WTC11 (cell line): ENCODE measurements at regions not wholly inside any gene's neighbourhood (a gene's known extent, or its start where the extent isn't known, plus 50 kb on each side); places are given as distances from the start of the nearest gene placed in this dataset.

Experiments
- ATAC-seq: fragments of 200-7000 bp; cut with Tn5 transposase; 2 replicates; pipeline ENCODE4 v1.10.0; 2021; ENCODE audit warnings: mild to moderate bottlenecking, moderate library complexity
- CTCF ChIA-PET: fragments of 300-600 bp; sonication (Branson Sonifier 250); formaldehyde crosslinking; loops from one replicate; lab custom pipeline; 2021; ENCODE audit warnings: antibody characterized with exemption; lab: Charles Lee
- POLR2A ChIA-PET: fragments of 350-600 bp; sonication (Branson Sonifier 250); formaldehyde crosslinking; loops from one replicate; lab custom pipeline; 2021; ENCODE audit warnings: antibody characterized with exemption; lab: Charles Lee
- DNase-seq: peaks from one replicate; pipeline ENCODE4 v3.0.0; 2021; ENCODE audit warnings: low spot score
- H3K27ac Mint-ChIP-seq: 2 replicates; pipeline ENCODE4 v1.8.0; 2021; ENCODE audit warnings: mixed read lengths
- H3K27me3 Mint-ChIP-seq: 2 replicates; pipeline ENCODE4 v1.8.0; 2021; ENCODE audit warnings: low read depth, mild to moderate bottlenecking, moderate library complexity, mixed read lengths
- H3K36me3 Mint-ChIP-seq: 2 replicates; pipeline ENCODE4 v1.8.0; 2021; ENCODE audit warnings: mixed read lengths
- H3K4me1 Mint-ChIP-seq: 2 replicates; pipeline ENCODE4 v1.8.0; 2022; ENCODE audit warnings: mixed read lengths
- H3K4me3 Mint-ChIP-seq: 2 replicates; pipeline ENCODE4 v1.8.0; 2021; ENCODE audit warnings: mild to moderate bottlenecking, moderate library complexity, mixed read lengths
- H3K9me3 Mint-ChIP-seq: 2 replicates; pipeline ENCODE4 v1.8.0; 2021; ENCODE audit warnings: mixed read lengths
- ATF1 ChIP-seq: sonication (generic); formaldehyde crosslinking; IDR thresholded peaks from 2 replicates; pipeline ENCODE4 v1.8.1; 2023; ENCODE audit warnings: mild to moderate bottlenecking, moderate library complexity, missing genetic modification reagents
- CBFB ChIP-seq: sonication (generic); formaldehyde crosslinking; IDR thresholded peaks from 2 replicates; pipeline ENCODE4 v1.8.1; 2022; ENCODE audit warnings: mild to moderate bottlenecking, low read depth, missing genetic modification reagents
- ESRRA ChIP-seq: sonication (generic); formaldehyde crosslinking; IDR thresholded peaks from 2 replicates; pipeline ENCODE4 v1.8.1; 2022; ENCODE audit warnings: mild to moderate bottlenecking, missing genetic modification reagents, borderline replicate concordance
- HMGA2 ChIP-seq: fragments of 250-450 bp; sonication (Bioruptor Pico); IDR thresholded peaks from 2 replicates; pipeline ENCODE4 v1.4.0; 2021; ENCODE audit warnings: mild to moderate bottlenecking, moderate library complexity
- NFE2L1 ChIP-seq: sonication (generic); formaldehyde crosslinking; IDR thresholded peaks from 2 replicates; pipeline ENCODE4 v1.8.1; 2023; ENCODE audit warnings: missing genetic modification reagents
- OVOL2 ChIP-seq: fragments of 250-450 bp; sonication (Bioruptor Pico); IDR thresholded peaks from 2 replicates; pipeline ENCODE4 v1.9.0; 2021; ENCODE audit warnings: mild to moderate bottlenecking, borderline replicate concordance
- RELA ChIP-seq: sonication (generic); formaldehyde crosslinking; IDR thresholded peaks from 2 replicates; pipeline ENCODE4 v1.8.1; 2022; ENCODE audit warnings: missing genetic modification reagents, mild to moderate bottlenecking, borderline replicate concordance
- RORB ChIP-seq: fragments of 250-450 bp; sonication (Bioruptor Pico); IDR thresholded peaks from 2 replicates; pipeline ENCODE4 v1.9.0; 2021; ENCODE audit warnings: mild to moderate bottlenecking
- SOX15 ChIP-seq: fragments of 250-450 bp; sonication (Bioruptor Pico); IDR thresholded peaks from 2 replicates; pipeline ENCODE4 v1.9.0; 2021; ENCODE audit warnings: mild to moderate bottlenecking
- ZNF219 ChIP-seq: sonication (generic); formaldehyde crosslinking; IDR thresholded peaks from 2 replicates; pipeline ENCODE4 v1.8.0; 2023; ENCODE audit warnings: missing genetic modification reagents, mild to moderate bottlenecking, borderline replicate concordance
- TF ChIP-seq, protein P1 (sequence below): sonication (generic); formaldehyde crosslinking; IDR thresholded peaks from 2 replicates; pipeline ENCODE4 v1.8.1; 2023; ENCODE audit warnings: mild to moderate bottlenecking, missing genetic modification reagents, moderate library complexity
- TF ChIP-seq, protein P2 (sequence below): sonication (generic); formaldehyde crosslinking; IDR thresholded peaks from 2 replicates; pipeline ENCODE4 v1.8.0; 2023; ENCODE audit warnings: missing genetic modification reagents, mild to moderate bottlenecking, borderline replicate concordance
- TF ChIP-seq, protein P3 (sequence below): fragments of 250-450 bp; sonication (Bioruptor Pico); IDR thresholded peaks from 2 replicates; pipeline ENCODE4 v1.9.0; 2021; ENCODE audit warnings: moderate library complexity, mild to moderate bottlenecking, inconsistent platforms, borderline replicate concordance
- TF ChIP-seq, protein P4 (sequence below): fragments of 250-450 bp; sonication (Bioruptor Pico); conservative IDR thresholded peaks from 2 replicates; pipeline ENCODE4 v1.9.0; 2021; ENCODE audit warnings: mild to moderate bottlenecking
- TF ChIP-seq, protein P5 (sequence below): sonication (generic); formaldehyde crosslinking; IDR thresholded peaks from 2 replicates; pipeline ENCODE4 v1.8.0; 2022; ENCODE audit warnings: mild to moderate bottlenecking, missing genetic modification reagents
- TF ChIP-seq, protein P6 (sequence below): fragments of 250-450 bp; sonication (Bioruptor Pico); IDR thresholded peaks from 2 replicates; pipeline ENCODE4 v1.8.0; 2021; ENCODE audit warnings: mild to moderate bottlenecking
- TF ChIP-seq, protein P7 (sequence below): sonication (generic); formaldehyde crosslinking; IDR thresholded peaks from 2 replicates; pipeline ENCODE4 v1.8.0; 2022; ENCODE audit warnings: missing genetic modification reagents
- TF ChIP-seq, protein P8 (sequence below): sonication (generic); formaldehyde crosslinking; IDR thresholded peaks from 2 replicates; pipeline ENCODE4 v1.8.0; 2023; ENCODE audit warnings: missing genetic modification reagents

DNA sequence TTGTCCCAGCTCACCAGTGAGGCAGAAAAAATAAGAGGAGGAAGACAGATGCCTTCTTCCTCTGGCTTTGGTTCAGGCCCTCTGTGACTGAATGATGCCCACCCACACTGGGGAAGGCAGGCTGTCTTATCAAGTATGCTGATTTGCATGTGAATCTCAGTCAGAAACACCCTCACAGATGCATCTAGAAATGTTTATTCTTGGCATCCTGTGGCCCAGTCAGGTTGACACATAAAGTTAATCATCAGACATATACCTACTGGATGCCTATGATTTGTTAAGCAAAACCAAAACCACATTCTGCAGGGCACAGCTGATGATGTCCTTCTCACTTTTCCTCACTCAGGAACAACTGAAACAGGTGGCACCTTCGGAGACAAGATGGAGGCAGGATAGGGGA, 243.4 kb upstream of the KCNN2 start:
- Mint-ChIP-seq H3K27me3 (no peaks in the 10 kb centered on the region), H3K27ac (no peak overlapping the region), H3K4me3 (no peak overlapping the region), H3K4me1 (peaks cover 4% of the 10 kb centered on the region)
- POLR2A ChIA-PET, result no interaction called here
- CTCF ChIA-PET, result no interaction called here
- ATAC-seq, result no peak
- TF ChIP-seq SOX15 (CRISPR knock-in tag), result no peak
- no peak for TF ChIP-seq HMGA2 (CRISPR knock-in tag)
- TF ChIP-seq ZNF219, result no peak
- TF ChIP-seq, protein P1, sequence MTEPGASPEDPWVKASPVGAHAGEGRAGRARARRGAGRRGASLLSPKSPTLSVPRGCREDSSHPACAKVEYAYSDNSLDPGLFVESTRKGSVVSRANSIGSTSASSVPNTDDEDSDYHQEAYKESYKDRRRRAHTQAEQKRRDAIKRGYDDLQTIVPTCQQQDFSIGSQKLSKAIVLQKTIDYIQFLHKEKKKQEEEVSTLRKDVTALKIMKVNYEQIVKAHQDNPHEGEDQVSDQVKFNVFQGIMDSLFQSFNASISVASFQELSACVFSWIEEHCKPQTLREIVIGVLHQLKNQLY (CRISPR knock-in tag), result no peak
- TF ChIP-seq, all 79 proteins: peak for 0
- DNase-seq, result no peak
- H3K36me3 Mint-ChIP-seq, result no peaks in the 10 kb centered on the region
- H3K9me3 Mint-ChIP-seq, result no peaks in the 10 kb centered on the region

DNA sequence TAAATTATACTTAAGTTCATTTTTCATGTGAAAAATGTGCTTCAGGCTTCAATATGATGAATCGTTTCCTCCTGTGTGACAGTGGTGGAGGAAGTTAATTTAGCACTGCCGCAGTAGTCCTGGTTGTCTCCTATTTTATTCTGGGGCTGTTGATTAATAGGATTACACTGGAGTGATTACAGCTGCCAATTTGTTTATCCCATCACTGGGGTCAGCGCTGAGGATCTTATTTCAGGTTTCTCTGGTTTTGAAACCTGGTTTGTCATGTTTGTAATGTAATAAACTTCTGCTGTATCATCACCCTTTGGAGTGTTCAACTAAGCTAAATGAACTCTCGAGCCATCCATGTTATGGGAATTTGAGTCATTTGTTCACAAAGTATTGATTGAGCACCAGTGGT, 241.7 kb upstream of the KCNN2 start:
- Mint-ChIP-seq H3K27me3 (no peaks in the 10 kb centered on the region), H3K9me3 (no peaks in the 10 kb centered on the region), H3K4me3 (no peak overlapping the region), H3K36me3 (no peaks in the 10 kb centered on the region), H3K4me1 (peaks cover 4% of the 10 kb centered on the region), H3K27ac (no peak overlapping the region)
- POLR2A ChIA-PET, result no interaction called here
- ATAC-seq (no peak), DNase-seq (no peak)
- CTCF ChIA-PET, result no interaction called here
- TF ChIP-seq RELA (CRISPR knock-in tag) (no peak), ATF1 (CRISPR knock-in tag) (no peak), OVOL2 (CRISPR knock-in tag) (no peak), RORB (CRISPR knock-in tag) (no peak), CBFB (no peak), ESRRA (CRISPR knock-in tag) (no peak), ZNF219 (no peak), NFE2L1 (CRISPR knock-in tag) (no peak)
- TF ChIP-seq, protein P2, sequence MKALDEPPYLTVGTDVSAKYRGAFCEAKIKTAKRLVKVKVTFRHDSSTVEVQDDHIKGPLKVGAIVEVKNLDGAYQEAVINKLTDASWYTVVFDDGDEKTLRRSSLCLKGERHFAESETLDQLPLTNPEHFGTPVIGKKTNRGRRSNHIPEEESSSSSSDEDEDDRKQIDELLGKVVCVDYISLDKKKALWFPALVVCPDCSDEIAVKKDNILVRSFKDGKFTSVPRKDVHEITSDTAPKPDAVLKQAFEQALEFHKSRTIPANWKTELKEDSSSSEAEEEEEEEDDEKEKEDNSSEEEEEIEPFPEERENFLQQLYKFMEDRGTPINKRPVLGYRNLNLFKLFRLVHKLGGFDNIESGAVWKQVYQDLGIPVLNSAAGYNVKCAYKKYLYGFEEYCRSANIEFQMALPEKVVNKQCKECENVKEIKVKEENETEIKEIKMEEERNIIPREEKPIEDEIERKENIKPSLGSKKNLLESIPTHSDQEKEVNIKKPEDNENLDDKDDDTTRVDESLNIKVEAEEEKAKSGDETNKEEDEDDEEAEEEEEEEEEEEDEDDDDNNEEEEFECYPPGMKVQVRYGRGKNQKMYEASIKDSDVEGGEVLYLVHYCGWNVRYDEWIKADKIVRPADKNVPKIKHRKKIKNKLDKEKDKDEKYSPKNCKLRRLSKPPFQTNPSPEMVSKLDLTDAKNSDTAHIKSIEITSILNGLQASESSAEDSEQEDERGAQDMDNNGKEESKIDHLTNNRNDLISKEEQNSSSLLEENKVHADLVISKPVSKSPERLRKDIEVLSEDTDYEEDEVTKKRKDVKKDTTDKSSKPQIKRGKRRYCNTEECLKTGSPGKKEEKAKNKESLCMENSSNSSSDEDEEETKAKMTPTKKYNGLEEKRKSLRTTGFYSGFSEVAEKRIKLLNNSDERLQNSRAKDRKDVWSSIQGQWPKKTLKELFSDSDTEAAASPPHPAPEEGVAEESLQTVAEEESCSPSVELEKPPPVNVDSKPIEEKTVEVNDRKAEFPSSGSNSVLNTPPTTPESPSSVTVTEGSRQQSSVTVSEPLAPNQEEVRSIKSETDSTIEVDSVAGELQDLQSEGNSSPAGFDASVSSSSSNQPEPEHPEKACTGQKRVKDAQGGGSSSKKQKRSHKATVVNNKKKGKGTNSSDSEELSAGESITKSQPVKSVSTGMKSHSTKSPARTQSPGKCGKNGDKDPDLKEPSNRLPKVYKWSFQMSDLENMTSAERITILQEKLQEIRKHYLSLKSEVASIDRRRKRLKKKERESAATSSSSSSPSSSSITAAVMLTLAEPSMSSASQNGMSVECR (CRISPR knock-in tag), result no peak
- TF ChIP-seq, protein P3, sequence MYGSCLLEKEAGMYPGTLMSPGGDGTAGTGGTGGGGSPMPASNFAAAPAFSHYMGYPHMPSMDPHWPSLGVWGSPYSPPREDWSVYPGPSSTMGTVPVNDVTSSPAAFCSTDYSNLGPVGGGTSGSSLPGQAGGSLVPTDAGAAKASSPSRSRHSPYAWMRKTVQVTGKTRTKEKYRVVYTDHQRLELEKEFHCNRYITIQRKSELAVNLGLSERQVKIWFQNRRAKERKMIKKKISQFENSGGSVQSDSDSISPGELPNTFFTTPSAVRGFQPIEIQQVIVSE (CRISPR knock-in tag), result no peak
- TF ChIP-seq, protein P4, sequence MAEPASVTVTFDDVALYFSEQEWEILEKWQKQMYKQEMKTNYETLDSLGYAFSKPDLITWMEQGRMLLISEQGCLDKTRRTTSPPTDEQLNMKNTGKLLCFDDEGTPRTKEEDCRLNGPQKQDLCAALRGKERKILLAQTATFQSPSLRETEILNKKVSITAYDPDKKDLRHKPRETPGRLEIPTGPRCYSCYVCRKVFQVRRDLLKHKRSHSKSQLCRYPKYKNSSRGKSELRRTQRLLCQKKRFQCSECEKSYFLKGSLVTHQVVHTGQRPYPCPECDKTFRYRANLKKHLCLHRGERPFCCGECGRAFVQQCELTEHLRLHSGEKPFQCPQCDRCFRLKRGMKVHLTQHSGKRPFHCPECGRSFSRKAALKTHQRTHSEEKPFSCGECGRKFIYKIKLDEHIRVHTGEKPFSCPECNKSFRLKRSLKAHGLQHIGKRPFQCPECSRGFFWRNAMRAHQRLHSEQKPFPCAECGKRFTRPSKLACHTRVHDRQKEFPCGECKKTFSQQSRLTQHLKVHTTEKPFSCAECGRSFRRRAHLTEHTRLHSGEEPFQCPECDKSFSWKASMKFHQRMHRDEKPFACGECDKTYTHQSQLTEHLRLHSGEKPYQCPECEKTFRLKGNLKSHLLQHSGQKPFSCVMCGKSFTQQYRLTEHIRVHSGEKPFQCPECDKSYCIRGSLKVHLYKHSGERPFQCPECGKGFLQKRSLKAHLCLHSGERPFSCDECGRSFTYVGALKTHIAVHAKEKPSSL, result no peak
- TF ChIP-seq, protein P5, sequence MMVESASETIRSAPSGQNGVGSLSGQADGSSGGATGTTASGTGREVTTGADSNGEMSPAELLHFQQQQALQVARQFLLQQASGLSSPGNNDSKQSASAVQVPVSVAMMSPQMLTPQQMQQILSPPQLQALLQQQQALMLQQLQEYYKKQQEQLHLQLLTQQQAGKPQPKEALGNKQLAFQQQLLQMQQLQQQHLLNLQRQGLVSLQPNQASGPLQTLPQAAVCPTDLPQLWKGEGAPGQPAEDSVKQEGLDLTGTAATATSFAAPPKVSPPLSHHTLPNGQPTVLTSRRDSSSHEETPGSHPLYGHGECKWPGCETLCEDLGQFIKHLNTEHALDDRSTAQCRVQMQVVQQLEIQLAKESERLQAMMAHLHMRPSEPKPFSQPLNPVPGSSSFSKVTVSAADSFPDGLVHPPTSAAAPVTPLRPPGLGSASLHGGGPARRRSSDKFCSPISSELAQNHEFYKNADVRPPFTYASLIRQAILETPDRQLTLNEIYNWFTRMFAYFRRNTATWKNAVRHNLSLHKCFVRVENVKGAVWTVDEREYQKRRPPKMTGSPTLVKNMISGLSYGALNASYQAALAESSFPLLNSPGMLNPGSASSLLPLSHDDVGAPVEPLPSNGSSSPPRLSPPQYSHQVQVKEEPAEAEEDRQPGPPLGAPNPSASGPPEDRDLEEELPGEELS, result no peak
- TF ChIP-seq, protein P6, sequence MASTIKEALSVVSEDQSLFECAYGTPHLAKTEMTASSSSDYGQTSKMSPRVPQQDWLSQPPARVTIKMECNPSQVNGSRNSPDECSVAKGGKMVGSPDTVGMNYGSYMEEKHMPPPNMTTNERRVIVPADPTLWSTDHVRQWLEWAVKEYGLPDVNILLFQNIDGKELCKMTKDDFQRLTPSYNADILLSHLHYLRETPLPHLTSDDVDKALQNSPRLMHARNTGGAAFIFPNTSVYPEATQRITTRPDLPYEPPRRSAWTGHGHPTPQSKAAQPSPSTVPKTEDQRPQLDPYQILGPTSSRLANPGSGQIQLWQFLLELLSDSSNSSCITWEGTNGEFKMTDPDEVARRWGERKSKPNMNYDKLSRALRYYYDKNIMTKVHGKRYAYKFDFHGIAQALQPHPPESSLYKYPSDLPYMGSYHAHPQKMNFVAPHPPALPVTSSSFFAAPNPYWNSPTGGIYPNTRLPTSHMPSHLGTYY (CRISPR knock-in tag), result no peak
- TF ChIP-seq, protein P7, sequence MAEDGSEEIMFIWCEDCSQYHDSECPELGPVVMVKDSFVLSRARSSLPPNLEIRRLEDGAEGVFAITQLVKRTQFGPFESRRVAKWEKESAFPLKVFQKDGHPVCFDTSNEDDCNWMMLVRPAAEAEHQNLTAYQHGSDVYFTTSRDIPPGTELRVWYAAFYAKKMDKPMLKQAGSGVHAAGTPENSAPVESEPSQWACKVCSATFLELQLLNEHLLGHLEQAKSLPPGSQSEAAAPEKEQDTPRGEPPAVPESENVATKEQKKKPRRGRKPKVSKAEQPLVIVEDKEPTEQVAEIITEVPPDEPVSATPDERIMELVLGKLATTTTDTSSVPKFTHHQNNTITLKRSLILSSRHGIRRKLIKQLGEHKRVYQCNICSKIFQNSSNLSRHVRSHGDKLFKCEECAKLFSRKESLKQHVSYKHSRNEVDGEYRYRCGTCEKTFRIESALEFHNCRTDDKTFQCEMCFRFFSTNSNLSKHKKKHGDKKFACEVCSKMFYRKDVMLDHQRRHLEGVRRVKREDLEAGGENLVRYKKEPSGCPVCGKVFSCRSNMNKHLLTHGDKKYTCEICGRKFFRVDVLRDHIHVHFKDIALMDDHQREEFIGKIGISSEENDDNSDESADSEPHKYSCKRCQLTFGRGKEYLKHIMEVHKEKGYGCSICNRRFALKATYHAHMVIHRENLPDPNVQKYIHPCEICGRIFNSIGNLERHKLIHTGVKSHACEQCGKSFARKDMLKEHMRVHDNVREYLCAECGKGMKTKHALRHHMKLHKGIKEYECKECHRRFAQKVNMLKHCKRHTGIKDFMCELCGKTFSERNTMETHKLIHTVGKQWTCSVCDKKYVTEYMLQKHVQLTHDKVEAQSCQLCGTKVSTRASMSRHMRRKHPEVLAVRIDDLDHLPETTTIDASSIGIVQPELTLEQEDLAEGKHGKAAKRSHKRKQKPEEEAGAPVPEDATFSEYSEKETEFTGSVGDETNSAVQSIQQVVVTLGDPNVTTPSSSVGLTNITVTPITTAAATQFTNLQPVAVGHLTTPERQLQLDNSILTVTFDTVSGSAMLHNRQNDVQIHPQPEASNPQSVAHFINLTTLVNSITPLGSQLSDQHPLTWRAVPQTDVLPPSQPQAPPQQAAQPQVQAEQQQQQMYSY (CRISPR knock-in tag), result no peak
- TF ChIP-seq, protein P8, sequence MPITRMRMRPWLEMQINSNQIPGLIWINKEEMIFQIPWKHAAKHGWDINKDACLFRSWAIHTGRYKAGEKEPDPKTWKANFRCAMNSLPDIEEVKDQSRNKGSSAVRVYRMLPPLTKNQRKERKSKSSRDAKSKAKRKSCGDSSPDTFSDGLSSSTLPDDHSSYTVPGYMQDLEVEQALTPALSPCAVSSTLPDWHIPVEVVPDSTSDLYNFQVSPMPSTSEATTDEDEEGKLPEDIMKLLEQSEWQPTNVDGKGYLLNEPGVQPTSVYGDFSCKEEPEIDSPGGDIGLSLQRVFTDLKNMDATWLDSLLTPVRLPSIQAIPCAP (CRISPR knock-in tag), result no peak
- TF ChIP-seq, protein P1 (CRISPR knock-in tag), result no peak
